Esophagus squamous epithelium (tissue), 4 donors: ENCODE measurements at regions not wholly inside any gene's neighbourhood (a gene's known extent, or its start where the extent isn't known, plus 50 kb on each side); places are given as distances from the start of the nearest gene placed in this dataset.

ENCODE experiments used
- CTCF ChIP-seq, 6 experiments: fragments of 450-650 bp in 4 of 6; fragments of 200-600 bp in 2 of 6; sonication (generic) in 2 of 6; IDR thresholded peaks; one replicate each; pipeline ENCODE4 v1.5.1; 2016 to 2019; ENCODE audit warnings: antibody characterized with exemption in 6 of 6, mild to moderate bottlenecking in 4 of 6, moderate library complexity in 4 of 6
- POLR2A ChIP-seq, 4 donors: fragments of 450-650 bp; IDR thresholded peaks; one replicate each; pipeline ENCODE4 v1.6.1; 2017; ENCODE audit warnings: antibody characterized with exemption in 4 of 4, mild to moderate bottlenecking in 4 of 4, moderate library complexity in 3 of 4

- TF ChIP-seq CTCF (IDR thresholded peaks at IDR 0.05), result no peak
- TF ChIP-seq POLR2A (IDR thresholded peaks at IDR 0.05), result no peak
Measured at GRCh38 chr2:65636024-65636423, 203.6 kb upstream of the SPRED2 start.
